ENCODE measurements at regions not wholly inside any gene's neighbourhood (a gene's known extent, or its start where the extent isn't known, plus 50 kb on each side); places are given as distances from the start of the nearest gene placed in this dataset.

GRCh38 chr15:61746589-61746988, 313.7 kb downstream of the VPS13C start:
- Histone ChIP-seq H3K36me3 (replicated peaks; ENCODE audit: low read depth, low read length) (no peaks in the 10 kb centered on the region), H4K20me1 (ENCODE audit: insufficient read depth, low read length) (no peaks in the 10 kb centered on the region), H3K4me3 (ENCODE audit: low read length) (no peak overlapping the region), H3K9ac (ENCODE audit: low read length) (no peak overlapping the region), H3K4me2 (ENCODE audit: low read length) (no peak overlapping the region), H3K9me3 (ENCODE audit: insufficient read depth, low read length) (no peaks in the 10 kb centered on the region), H3K4me1 (ENCODE audit: low read length) (no peaks in the 10 kb centered on the region), H2AFZ (ENCODE audit: low read depth, low read length) (no peak overlapping the region), H3K79me2 (ENCODE audit: low read length) (no peaks in the 10 kb centered on the region), H3K27me3 (ENCODE audit: low read depth, low read length) (peaks cover 8% of the 10 kb centered on the region; the same call in 1 of the 2 replicates), H3K27ac (ENCODE audit: low read length) (no peak overlapping the region)
- TF ChIP-seq EZH2phosphoT487 (IDR thresholded peaks at IDR 0.05; ENCODE audit: low read depth) (no peak), CTCF (IDR thresholded peaks at IDR 0.05; ENCODE audit: low read depth, low read length) (no peak)

GRCh38 chr15:61743345-61743909, 316.8 kb downstream of the VPS13C start:
- H3K27ac ChIP-seq (ENCODE audit: low read length): no peak overlapping the region
- H3K9me3 ChIP-seq (ENCODE audit: insufficient read depth, low read length): no peaks in the 10 kb centered on the region
- no peaks in the 10 kb centered on the region for H3K36me3 ChIP-seq (replicated peaks; ENCODE audit: low read depth, low read length)
- H4K20me1 ChIP-seq (ENCODE audit: insufficient read depth, low read length): no peaks in the 10 kb centered on the region
- peaks cover 8% of the 10 kb centered on the region; the same call in 1 of the 2 replicates for H3K27me3 ChIP-seq (ENCODE audit: low read depth, low read length)
- H2AFZ ChIP-seq (ENCODE audit: low read depth, low read length): no peak overlapping the region
- H3K4me3 ChIP-seq (ENCODE audit: low read length): no peak overlapping the region
- no peak overlapping the region for H3K9ac ChIP-seq (ENCODE audit: low read length)
- no peak overlapping the region for H3K4me2 ChIP-seq (ENCODE audit: low read length)
- TF ChIP-seq CTCF (IDR thresholded peaks at IDR 0.05; ENCODE audit: low read depth, low read length) (no peak), EZH2phosphoT487 (IDR thresholded peaks at IDR 0.05; ENCODE audit: low read depth) (no peak)
- H3K79me2 ChIP-seq (ENCODE audit: low read length): no peaks in the 10 kb centered on the region
- no peaks in the 10 kb centered on the region for H3K4me1 ChIP-seq (ENCODE audit: low read length)

GRCh38 chr15:61742591-61742990, 317.7 kb downstream of the VPS13C start:
- no peak overlapping the region for H2AFZ ChIP-seq (ENCODE audit: low read depth, low read length)
- no peaks in the 10 kb centered on the region for H3K36me3 ChIP-seq (replicated peaks; ENCODE audit: low read depth, low read length)
- no peak overlapping the region for H3K27ac ChIP-seq (ENCODE audit: low read length)
- no peaks in the 10 kb centered on the region for H3K9me3 ChIP-seq (ENCODE audit: insufficient read depth, low read length)
- H3K4me1 ChIP-seq (ENCODE audit: low read length): no peaks in the 10 kb centered on the region
- H4K20me1 ChIP-seq (ENCODE audit: insufficient read depth, low read length): no peaks in the 10 kb centered on the region
- no peak overlapping the region for H3K9ac ChIP-seq (ENCODE audit: low read length)
- H3K4me2 ChIP-seq (ENCODE audit: low read length): no peak overlapping the region
- no peaks in the 10 kb centered on the region for H3K79me2 ChIP-seq (ENCODE audit: low read length)
- H3K27me3 ChIP-seq (ENCODE audit: low read depth, low read length): peaks cover 8% of the 10 kb centered on the region; the same call in 1 of the 2 replicates
- H3K4me3 ChIP-seq (ENCODE audit: low read length): no peak overlapping the region
- no peak for TF ChIP-seq CTCF (IDR thresholded peaks at IDR 0.05; ENCODE audit: low read depth, low read length)
- TF ChIP-seq EZH2phosphoT487 (IDR thresholded peaks at IDR 0.05; ENCODE audit: low read depth): no peak

- Histone ChIP-seq H4K20me1 (ENCODE audit: insufficient read depth, low read length) (no peaks in the 10 kb centered on the region), H3K79me2 (ENCODE audit: low read length) (no peaks in the 10 kb centered on the region), H3K27ac (ENCODE audit: low read length) (no peak overlapping the region), H3K36me3 (replicated peaks; ENCODE audit: low read depth, low read length) (no peaks in the 10 kb centered on the region), H3K4me1 (ENCODE audit: low read length) (no peaks in the 10 kb centered on the region), H2AFZ (ENCODE audit: low read depth, low read length) (no peak overlapping the region), H3K9me3 (ENCODE audit: insufficient read depth, low read length) (no peaks in the 10 kb centered on the region), H3K9ac (ENCODE audit: low read length) (no peak overlapping the region), H3K4me3 (ENCODE audit: low read length) (no peak overlapping the region), H3K27me3 (ENCODE audit: low read depth, low read length) (peaks cover 4% of the 10 kb centered on the region; the same call in 1 of the 2 replicates), H3K4me2 (ENCODE audit: low read length) (no peak overlapping the region)
- TF ChIP-seq CTCF (IDR thresholded peaks at IDR 0.05; ENCODE audit: low read depth, low read length): no peak
- TF ChIP-seq EZH2phosphoT487 (IDR thresholded peaks at IDR 0.05; ENCODE audit: low read depth): no peak
Observed at GRCh38 chr15:61736790-61737189, 323.5 kb downstream of the VPS13C start.

Data from OCI-LY3 (cell line).